ENCODE measurements at regions not wholly inside any gene's neighbourhood (a gene's known extent, or its start where the extent isn't known, plus 50 kb on each side); places are given as distances from the start of the nearest gene placed in this dataset.
"Not testable (repeated sequence)": the region's sequence is repeated elsewhere in the genome, so short reads cannot be mapped to it uniquely, and the experiment has no call there.

DNA sequence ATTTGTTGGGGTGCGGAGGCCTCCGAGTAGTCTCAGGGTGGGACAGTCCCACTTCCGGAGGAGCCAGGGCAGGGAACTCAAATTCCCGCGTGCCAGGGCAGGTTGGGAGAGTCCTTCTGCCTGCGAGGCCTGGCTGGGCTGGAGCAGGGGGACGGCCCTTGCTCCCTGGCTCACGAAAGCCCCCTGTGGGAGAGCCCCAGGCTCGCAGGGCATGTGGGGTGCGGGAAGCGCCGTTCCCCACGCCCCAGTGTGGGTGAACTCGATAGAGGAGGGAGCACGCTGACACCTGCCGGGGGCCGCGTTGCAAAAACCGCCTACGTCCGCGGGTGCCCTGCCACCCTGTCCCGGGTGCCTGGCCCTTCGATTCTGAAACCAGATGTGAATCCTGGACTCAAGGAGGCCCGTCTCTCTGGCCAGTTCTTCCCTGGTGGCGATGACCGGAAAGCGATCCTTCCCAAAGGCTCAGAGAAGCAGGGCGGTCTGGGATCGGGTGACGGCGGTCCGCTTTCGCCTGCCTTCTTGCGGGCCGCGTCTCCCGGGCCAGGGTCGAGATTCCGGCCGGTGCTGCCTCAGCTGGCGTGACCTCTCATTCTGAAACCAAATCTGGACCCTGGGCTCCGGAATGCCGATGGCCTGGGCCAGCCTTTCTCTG lies 1846.5 kb upstream of the DEFB115 start:
- DNase-seq (ENCODE audit: low spot score in 2 of 2), result no peak
- TF ChIP-seq, protein P1, sequence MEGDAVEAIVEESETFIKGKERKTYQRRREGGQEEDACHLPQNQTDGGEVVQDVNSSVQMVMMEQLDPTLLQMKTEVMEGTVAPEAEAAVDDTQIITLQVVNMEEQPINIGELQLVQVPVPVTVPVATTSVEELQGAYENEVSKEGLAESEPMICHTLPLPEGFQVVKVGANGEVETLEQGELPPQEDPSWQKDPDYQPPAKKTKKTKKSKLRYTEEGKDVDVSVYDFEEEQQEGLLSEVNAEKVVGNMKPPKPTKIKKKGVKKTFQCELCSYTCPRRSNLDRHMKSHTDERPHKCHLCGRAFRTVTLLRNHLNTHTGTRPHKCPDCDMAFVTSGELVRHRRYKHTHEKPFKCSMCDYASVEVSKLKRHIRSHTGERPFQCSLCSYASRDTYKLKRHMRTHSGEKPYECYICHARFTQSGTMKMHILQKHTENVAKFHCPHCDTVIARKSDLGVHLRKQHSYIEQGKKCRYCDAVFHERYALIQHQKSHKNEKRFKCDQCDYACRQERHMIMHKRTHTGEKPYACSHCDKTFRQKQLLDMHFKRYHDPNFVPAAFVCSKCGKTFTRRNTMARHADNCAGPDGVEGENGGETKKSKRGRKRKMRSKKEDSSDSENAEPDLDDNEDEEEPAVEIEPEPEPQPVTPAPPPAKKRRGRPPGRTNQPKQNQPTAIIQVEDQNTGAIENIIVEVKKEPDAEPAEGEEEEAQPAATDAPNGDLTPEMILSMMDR (IDR thresholded peaks at IDR 0.05), result no peak
- no peak overlapping the region for H3K27ac ChIP-seq
- no peaks in the 10 kb centered on the region for H3K9me3 ChIP-seq
- H3K4me1 ChIP-seq, result no peaks in the 10 kb centered on the region
- intact Hi-C loops (cut with DNase I), result no loop called here
- H3K4me3 ChIP-seq, result no peak overlapping the region
- H3K36me3 ChIP-seq, result no peaks in the 10 kb centered on the region
- no peaks in the 10 kb centered on the region for H3K27me3 ChIP-seq

DNA sequence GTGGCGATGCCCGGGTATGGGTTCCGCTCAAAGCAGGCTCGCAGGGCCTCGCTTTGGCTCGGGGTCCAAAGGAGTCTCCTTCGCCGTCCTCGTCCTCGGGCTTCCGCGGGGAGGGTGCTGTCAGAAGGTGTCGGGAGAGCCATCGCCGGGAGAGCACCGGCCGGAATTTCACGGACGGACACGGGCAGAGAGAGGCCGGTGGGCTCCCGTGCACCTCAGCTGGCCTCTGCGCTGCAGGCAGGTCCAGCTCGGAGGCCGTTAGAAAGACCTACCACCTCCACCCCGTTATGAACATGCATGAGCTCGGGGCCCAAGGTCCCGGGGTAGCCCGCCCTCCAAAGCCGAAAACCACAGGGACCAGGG lies 1846.0 kb upstream of the DEFB115 start:
- intact Hi-C loops (cut with DNase I); DNase-seq (ENCODE audit: low spot score in 2 of 2); H3K36me3 ChIP-seq; H3K4me3 ChIP-seq; H3K27me3 ChIP-seq; H3K9me3 ChIP-seq; H3K27ac ChIP-seq; H3K4me1 ChIP-seq: not testable (repeated sequence)

DNA sequence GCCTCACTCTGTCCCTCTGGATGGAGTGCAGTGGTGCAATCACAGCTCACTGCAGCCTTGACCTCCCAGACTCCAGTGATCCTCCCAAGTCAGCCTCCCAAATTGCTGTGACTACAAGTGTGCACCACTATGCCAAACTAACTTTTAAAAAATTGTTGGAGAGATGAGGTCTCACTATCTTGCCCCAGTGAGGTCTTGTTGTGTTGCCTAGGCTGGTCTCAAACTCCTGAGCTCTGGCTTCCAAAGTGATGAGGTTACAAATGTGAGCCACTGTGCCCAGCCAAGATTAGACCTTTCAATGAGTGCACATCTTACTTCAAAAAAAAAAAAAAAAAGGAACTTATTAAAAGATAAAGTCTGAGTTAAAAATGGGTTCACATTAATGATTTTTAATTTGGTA lies 1838.1 kb upstream of the DEFB115 start:
- Histone ChIP-seq H3K4me1 (no peaks in the 10 kb centered on the region), H3K27me3 (no peaks in the 10 kb centered on the region), H3K4me3 (no peak overlapping the region), H3K27ac (no peak overlapping the region), H3K9me3 (no peaks in the 10 kb centered on the region), H3K36me3 (no peaks in the 10 kb centered on the region)
- DNase-seq (ENCODE audit: low spot score in 2 of 2), result no peak
- TF ChIP-seq, protein P1 (IDR thresholded peaks at IDR 0.05), result no peak
- intact Hi-C loops (cut with DNase I), result no loop called here

DNA sequence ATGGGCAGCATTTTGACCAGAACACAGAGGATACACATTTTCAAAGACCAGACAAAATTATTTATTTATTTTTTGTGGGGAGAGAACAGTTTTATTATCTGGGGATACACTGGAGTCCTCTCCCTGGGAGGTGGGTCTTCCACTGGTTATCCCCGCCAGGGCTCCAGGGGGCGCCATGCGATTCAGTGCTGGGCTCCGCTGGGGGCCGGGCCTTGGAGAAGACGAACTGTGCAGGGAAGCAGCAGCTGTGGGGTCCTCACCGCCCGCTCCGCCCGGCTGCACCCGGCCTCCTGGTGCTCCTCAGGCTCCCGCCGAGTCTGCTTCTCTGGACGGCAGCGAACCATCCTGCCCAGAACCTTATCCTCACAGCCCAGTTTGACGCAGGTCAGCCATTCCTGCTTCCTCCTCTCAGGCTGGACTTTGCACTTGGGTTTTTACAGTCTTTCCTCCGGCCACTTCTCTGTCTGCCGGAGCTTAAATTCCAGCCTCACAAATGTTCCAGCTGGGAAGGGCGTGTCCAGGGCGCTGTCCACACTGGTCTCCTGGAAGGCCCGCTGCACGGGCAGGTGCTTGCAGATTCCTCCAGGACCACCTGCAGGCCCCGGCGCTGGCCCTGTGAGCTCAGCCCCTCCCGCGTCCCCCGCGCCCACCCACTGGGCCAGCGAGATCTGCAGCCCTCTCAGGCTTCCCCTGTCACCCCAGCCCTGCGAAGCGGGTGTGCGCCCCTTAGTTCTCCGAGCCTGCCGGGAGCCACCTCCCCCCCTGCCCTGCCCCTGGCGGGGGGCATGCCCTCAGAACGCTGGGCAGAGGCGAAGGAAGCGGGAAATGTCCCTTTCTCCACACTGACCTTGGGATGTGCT lies 1830.0 kb upstream of the DEFB115 start:
- no peak overlapping the region for H3K4me3 ChIP-seq
- H3K4me1 ChIP-seq, result no peaks in the 10 kb centered on the region
- no peaks in the 10 kb centered on the region for H3K27me3 ChIP-seq
- no peaks in the 10 kb centered on the region for H3K9me3 ChIP-seq
- H3K36me3 ChIP-seq, result no peaks in the 10 kb centered on the region
- no peak overlapping the region for H3K27ac ChIP-seq
- intact Hi-C loops (cut with DNase I), result no loop called here
- TF ChIP-seq, protein P1 (IDR thresholded peaks at IDR 0.05), result no peak
- no peak for DNase-seq (ENCODE audit: low spot score in 2 of 2)

DNA sequence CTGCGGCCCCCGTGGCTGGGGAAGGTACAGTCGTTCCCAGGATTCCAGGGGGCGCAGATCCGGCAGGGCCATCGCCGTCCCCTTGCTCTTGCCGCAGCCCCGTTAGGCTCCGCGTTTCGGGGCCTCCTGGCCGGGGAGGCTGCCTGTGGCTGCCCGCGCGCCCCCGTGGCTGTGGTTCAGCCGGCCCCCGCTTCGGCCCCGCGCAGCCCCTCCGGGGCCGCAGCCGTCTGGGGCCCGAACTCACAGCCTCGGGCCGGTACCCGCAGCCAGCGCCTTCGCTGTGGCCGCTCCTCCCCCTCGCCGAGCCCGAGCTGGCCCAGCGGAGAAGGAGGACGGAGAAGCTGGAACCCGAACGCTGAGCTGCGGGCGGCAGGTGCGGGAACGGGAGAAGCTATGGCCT lies 1826.9 kb upstream of the DEFB115 start:
- TF ChIP-seq, protein P1 (IDR thresholded peaks at IDR 0.05), result no peak
- Histone ChIP-seq H3K27ac (no peak overlapping the region), H3K9me3 (no peaks in the 10 kb centered on the region), H3K4me3 (no peak overlapping the region), H3K36me3 (no peaks in the 10 kb centered on the region), H3K27me3 (no peaks in the 10 kb centered on the region), H3K4me1 (no peaks in the 10 kb centered on the region)
- intact Hi-C loops (cut with DNase I), result no loop called here
- DNase-seq (ENCODE audit: low spot score in 2 of 2), result no peak

DNA sequence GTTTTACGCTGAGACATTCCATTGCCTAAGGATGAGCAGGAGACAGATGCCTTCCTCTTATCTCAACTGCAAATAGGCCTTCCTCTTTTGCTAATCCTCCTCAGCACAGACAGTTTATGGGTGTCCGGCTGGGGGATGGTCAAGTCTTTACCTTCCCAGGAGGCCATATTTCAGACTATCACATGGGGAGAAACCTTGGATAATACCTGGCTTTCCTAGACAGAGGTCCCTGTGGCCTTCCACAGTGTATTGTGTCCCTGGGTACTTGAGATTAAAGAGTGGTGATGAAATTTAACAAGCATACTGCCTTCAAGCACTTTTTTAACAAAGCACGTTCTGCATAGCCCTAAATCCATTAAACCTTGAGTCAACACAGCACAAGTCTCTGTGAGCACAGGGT lies 1816.7 kb upstream of the DEFB115 start:
- H3K27me3 ChIP-seq; H3K4me1 ChIP-seq; H3K36me3 ChIP-seq; H3K4me3 ChIP-seq; H3K9me3 ChIP-seq; intact Hi-C loops (cut with DNase I); DNase-seq (ENCODE audit: low spot score in 2 of 2); H3K27ac ChIP-seq: not testable (repeated sequence)

Data from ascending aorta (tissue), 2 donors.